Tibial nerve (tissue), 4 donors: ENCODE measurements at regions not wholly inside any gene's neighbourhood (a gene's known extent, or its start where the extent isn't known, plus 50 kb on each side); places are given as distances from the start of the nearest gene placed in this dataset.

Source experiments
- DNase-seq, 2 donors: peaks; one replicate each; pipeline ENCODE4 v3.0.0-alpha.2; 2019; ENCODE audit warnings: low spot score in 2 of 2
- H3K27ac ChIP-seq, 4 donors: fragments of 200-600 bp; sonication (generic) in 3 of 4; one replicate each; pipeline ENCODE4 v1.5.1; 2017 to 2019; ENCODE audit warnings: mild to moderate bottlenecking in 1 of 4
- H3K27me3 ChIP-seq, 2 donors: fragments of 200-600 bp; sonication (generic) in 1 of 2; one replicate each; pipeline versions ENCODE4 v1.5.1 to v1.6.0; 2017 to 2019
- H3K36me3 ChIP-seq, 3 donors: fragments of 200-600 bp; sonication (generic); one replicate each; pipeline ENCODE4 v1.5.1; 2018 to 2019
- H3K4me1 ChIP-seq, 4 donors: fragments of 200-600 bp; sonication (generic) in 3 of 4; one replicate each; pipeline ENCODE4 v1.5.1; 2017 to 2019
- H3K4me3 ChIP-seq, 4 donors: fragments of 200-600 bp; sonication (generic) in 3 of 4; one replicate each; pipeline ENCODE4 v1.5.1; 2017 to 2019; ENCODE audit warnings: mild to moderate bottlenecking in 1 of 4, moderate library complexity in 1 of 4
- H3K9me3 ChIP-seq, 4 donors: fragments of 200-600 bp; sonication (generic) in 3 of 4; one replicate each; pipeline ENCODE4 v1.5.1; 2017 to 2019
- CTCF ChIP-seq, 5 experiments: fragments of 200-600 bp in 3 of 5; fragments of 450-650 bp in 2 of 5; sonication (generic) in 3 of 5; IDR thresholded peaks; one replicate each; pipeline ENCODE4 v1.5.1; 2016 to 2019; ENCODE audit warnings: antibody characterized with exemption in 5 of 5, mild to moderate bottlenecking in 3 of 5, moderate library complexity in 2 of 5
- EP300 ChIP-seq, 2 donors: sonication (generic); formaldehyde crosslinking; IDR thresholded peaks; one replicate each; pipeline ENCODE4 v1.6.1; 2017; ENCODE audit warnings: antibody characterized with exemption in 2 of 2, mild to moderate bottlenecking in 1 of 2
- POLR2A ChIP-seq, 2 donors: fragments of 450-650 bp; IDR thresholded peaks; one replicate each; pipeline ENCODE4 v1.6.1; 2017; ENCODE audit warnings: antibody characterized with exemption in 2 of 2, mild to moderate bottlenecking in 2 of 2, moderate library complexity in 2 of 2
- WGBS, 2 donors: methylation state at CpG; one replicate each; pipeline ENCODE4 v1.1.5; 2018; 5-methylcytosine and 5-hydroxymethylcytosine counted together

GRCh38 chr4:170674176-170674575, 584.4 kb upstream of the AADAT start:
- H3K4me3 ChIP-seq, result no peak overlapping the region
- H3K36me3 ChIP-seq, result no peaks in the 10 kb centered on the region
- H3K9me3 ChIP-seq, result no peaks in the 10 kb centered on the region
- TF ChIP-seq EP300 (IDR thresholded peaks at IDR 0.05) (no peak), POLR2A (IDR thresholded peaks at IDR 0.05) (no peak), CTCF (IDR thresholded peaks at IDR 0.05) (no peak)
- 92 to 96% methylated on average over 1 of the region's 1 CpG for WGBS, 2 donors
- DNase-seq, result no peak
- H3K27me3 ChIP-seq, result no peaks in the 10 kb centered on the region
- no peaks in the 10 kb centered on the region for H3K4me1 ChIP-seq
- H3K27ac ChIP-seq, result no peak overlapping the region

- no peak overlapping the region for H3K27ac ChIP-seq
- no peaks in the 10 kb centered on the region for H3K27me3 ChIP-seq
- no peaks in the 10 kb centered on the region for H3K9me3 ChIP-seq
- H3K36me3 ChIP-seq, result no peaks in the 10 kb centered on the region
- no peak for DNase-seq
- H3K4me3 ChIP-seq, result no peak overlapping the region
- WGBS, 2 donors, result 7 to 11% methylated on average over 1 of the region's 1 CpG
- no peak for TF ChIP-seq EP300 (IDR thresholded peaks at IDR 0.05)
- no peak for TF ChIP-seq POLR2A (IDR thresholded peaks at IDR 0.05)
- TF ChIP-seq CTCF (IDR thresholded peaks at IDR 0.05), result no peak
- H3K4me1 ChIP-seq, result no peaks in the 10 kb centered on the region
These were observed 582.7 kb upstream of the AADAT start for GRCh38 chr4:170672381-170672965.

- no peak overlapping the region for H3K4me3 ChIP-seq
- no peak overlapping the region for H3K27ac ChIP-seq
- no peaks in the 10 kb centered on the region for H3K36me3 ChIP-seq
- no peaks in the 10 kb centered on the region for H3K4me1 ChIP-seq
- no peaks in the 10 kb centered on the region for H3K27me3 ChIP-seq
- DNase-seq, result no peak
- no peaks in the 10 kb centered on the region for H3K9me3 ChIP-seq
- TF ChIP-seq POLR2A (IDR thresholded peaks at IDR 0.05) (no peak), CTCF (IDR thresholded peaks at IDR 0.05) (no peak), EP300 (IDR thresholded peaks at IDR 0.05) (no peak)
- WGBS, 2 donors, result 91 to 100% methylated on average over 1 of the region's 1 CpG
These were observed 581.4 kb upstream of the AADAT start for GRCh38 chr4:170671171-170671570.

GRCh38 chr4:170667814-170668213, 578.1 kb upstream of the AADAT start:
- WGBS, 2 donors, result 83 to 88% methylated on average over 4 of the region's 4 CpGs
- no peak for DNase-seq
- TF ChIP-seq CTCF (IDR thresholded peaks at IDR 0.05) (no peak), POLR2A (IDR thresholded peaks at IDR 0.05) (no peak), EP300 (IDR thresholded peaks at IDR 0.05) (no peak)
- Histone ChIP-seq H3K27me3 (no peaks in the 10 kb centered on the region), H3K4me1 (no peaks in the 10 kb centered on the region), H3K4me3 (no peak overlapping the region), H3K9me3 (no peaks in the 10 kb centered on the region), H3K27ac (no peak overlapping the region), H3K36me3 (no peaks in the 10 kb centered on the region)

GRCh38 chr4:170666909-170667308, 577.2 kb upstream of the AADAT start:
- WGBS, 2 donors, result 79 to 89% methylated on average over 2 of the region's 2 CpGs
- H3K4me3 ChIP-seq, result no peak overlapping the region
- no peaks in the 10 kb centered on the region for H3K9me3 ChIP-seq
- H3K36me3 ChIP-seq, result no peaks in the 10 kb centered on the region
- no peak for TF ChIP-seq EP300 (IDR thresholded peaks at IDR 0.05)
- no peak for TF ChIP-seq POLR2A (IDR thresholded peaks at IDR 0.05)
- TF ChIP-seq CTCF (IDR thresholded peaks at IDR 0.05), result no peak
- no peaks in the 10 kb centered on the region for H3K4me1 ChIP-seq
- no peak overlapping the region for H3K27ac ChIP-seq
- H3K27me3 ChIP-seq, result no peaks in the 10 kb centered on the region
- DNase-seq, result no peak
